Central memory CD8-positive, alpha-beta T cell (primary cell): ENCODE measurements at regions not wholly inside any gene's neighbourhood (a gene's known extent, or its start where the extent isn't known, plus 50 kb on each side); places are given as distances from the start of the nearest gene placed in this dataset.
"Not testable (repeated sequence)": the region's sequence is repeated elsewhere in the genome, so short reads cannot be mapped to it uniquely, and the experiment has no call there.

Experiments used
- ATAC-seq: fragments of 150-1000 bp; cut with Tn5 transposase; replicated peaks from 2 replicates; pipeline ENCODE4 v1.10.0; 2022; ENCODE audit warnings: mild to moderate bottlenecking, moderate FRiP score, moderate number of reproducible peaks; ENCODE audit not compliant: poor library complexity, severe bottlenecking; ENCODE audit errors: extremely low read depth
- DNase-seq, 2 donors: peaks; one replicate each; pipeline ENCODE4 v3.0.0; 2021; ENCODE audit warnings: low spot score in 2 of 2
- H3K27ac Mint-ChIP-seq: one replicate; pipeline ENCODE4 v1.8.0; 2022; ENCODE audit warnings: low read depth, mild to moderate bottlenecking, moderate library complexity, mixed read lengths
- H3K27me3 Mint-ChIP-seq: one replicate; pipeline ENCODE4 v1.8.0; 2022; ENCODE audit warnings: mixed read lengths
- H3K36me3 Mint-ChIP-seq: one replicate; pipeline ENCODE4 v1.8.0; 2022; ENCODE audit warnings: mild to moderate bottlenecking, moderate library complexity, mixed read lengths; ENCODE audit not compliant: insufficient read depth
- H3K4me1 Mint-ChIP-seq: one replicate; pipeline ENCODE4 v1.8.0; 2022; ENCODE audit warnings: mixed read lengths
- H3K4me3 Mint-ChIP-seq: one replicate; pipeline ENCODE4 v1.8.0; 2022; ENCODE audit warnings: mild to moderate bottlenecking, moderate library complexity, mixed read lengths
- H3K9me3 Mint-ChIP-seq: one replicate; pipeline ENCODE4 v1.8.0; 2022; ENCODE audit warnings: mixed read lengths

- no peak overlapping the region for H3K27ac Mint-ChIP-seq
- DNase-seq = no peak
- no peaks in the 10 kb centered on the region for H3K4me1 Mint-ChIP-seq
- peaks cover 19% of the 10 kb centered on the region for H3K9me3 Mint-ChIP-seq
- no peak for ATAC-seq
- H3K4me3 Mint-ChIP-seq = no peak overlapping the region
- no peaks in the 10 kb centered on the region for H3K27me3 Mint-ChIP-seq
- H3K36me3 Mint-ChIP-seq = peaks cover 2% of the 10 kb centered on the region
Measured at GRCh38 chr12:33514893-33515292, 75.3 kb upstream of the SYT10 start.

- ATAC-seq (no peak), DNase-seq (no peak)
- H3K36me3 Mint-ChIP-seq = no peaks in the 10 kb centered on the region
- no peaks in the 10 kb centered on the region for H3K4me1 Mint-ChIP-seq
- no peak overlapping the region for H3K4me3 Mint-ChIP-seq
- H3K27me3 Mint-ChIP-seq = no peaks in the 10 kb centered on the region
- H3K27ac Mint-ChIP-seq = no peak overlapping the region
- H3K9me3 Mint-ChIP-seq = peaks cover 5% of the 10 kb centered on the region
Measured at GRCh38 chr12:33519566-33519965, 79.9 kb upstream of the SYT10 start.

- not testable (repeated sequence) for H3K4me1 Mint-ChIP-seq, ATAC-seq, H3K27me3 Mint-ChIP-seq, DNase-seq, H3K36me3 Mint-ChIP-seq, H3K27ac Mint-ChIP-seq, H3K9me3 Mint-ChIP-seq, H3K4me3 Mint-ChIP-seq
Measured at GRCh38 chr12:33520505-33521302, 81.1 kb upstream of the SYT10 start.

- no peaks in the 10 kb centered on the region for H3K27me3 Mint-ChIP-seq
- no peaks in the 10 kb centered on the region for H3K4me1 Mint-ChIP-seq
- ATAC-seq (no peak), DNase-seq (no peak)
- no peaks in the 10 kb centered on the region for H3K36me3 Mint-ChIP-seq
- H3K27ac Mint-ChIP-seq = no peak overlapping the region
- no peak overlapping the region for H3K4me3 Mint-ChIP-seq
- no peaks in the 10 kb centered on the region for H3K9me3 Mint-ChIP-seq
Measured at GRCh38 chr12:33529031-33529430, 89.4 kb upstream of the SYT10 start.

GRCh38 chr12:33529810-33530209 lies 90.2 kb upstream of the SYT10 start:
- DNase-seq (no peak), ATAC-seq (no peak)
- Mint-ChIP-seq H3K27ac (no peak overlapping the region), H3K9me3 (no peaks in the 10 kb centered on the region), H3K4me3 (no peak overlapping the region), H3K4me1 (no peaks in the 10 kb centered on the region), H3K27me3 (no peaks in the 10 kb centered on the region), H3K36me3 (no peaks in the 10 kb centered on the region)

- Mint-ChIP-seq H3K27me3 (no peaks in the 10 kb centered on the region), H3K27ac (no peak overlapping the region), H3K36me3 (no peaks in the 10 kb centered on the region), H3K4me1 (no peaks in the 10 kb centered on the region), H3K9me3 (no peaks in the 10 kb centered on the region), H3K4me3 (no peak overlapping the region)
- ATAC-seq = no peak
- DNase-seq = no peak
Measured at GRCh38 chr12:33531261-33531660, 91.6 kb upstream of the SYT10 start.

GRCh38 chr12:33533527-33533926 lies 93.9 kb upstream of the SYT10 start:
- H3K27ac Mint-ChIP-seq = no peak overlapping the region
- ATAC-seq (no peak), DNase-seq (no peak)
- peaks cover 6% of the 10 kb centered on the region for H3K9me3 Mint-ChIP-seq
- H3K36me3 Mint-ChIP-seq = no peaks in the 10 kb centered on the region
- no peaks in the 10 kb centered on the region for H3K27me3 Mint-ChIP-seq
- no peaks in the 10 kb centered on the region for H3K4me1 Mint-ChIP-seq
- no peak overlapping the region for H3K4me3 Mint-ChIP-seq

- no peak overlapping the region for H3K27ac Mint-ChIP-seq
- no peaks in the 10 kb centered on the region for H3K27me3 Mint-ChIP-seq
- peaks cover 16% of the 10 kb centered on the region for H3K9me3 Mint-ChIP-seq
Measured at GRCh38 chr12:33536431-33536830, 96.8 kb upstream of the SYT10 start.

GRCh38 chr12:33546004-33546403 lies 106.4 kb upstream of the SYT10 start:
- H3K27me3 Mint-ChIP-seq = no peaks in the 10 kb centered on the region
- H3K4me3 Mint-ChIP-seq = no peak overlapping the region
- no peaks in the 10 kb centered on the region for H3K4me1 Mint-ChIP-seq
- H3K9me3 Mint-ChIP-seq = peaks cover 19% of the 10 kb centered on the region
- ATAC-seq (no peak), DNase-seq (no peak)
- H3K36me3 Mint-ChIP-seq = no peaks in the 10 kb centered on the region
- H3K27ac Mint-ChIP-seq = no peak overlapping the region

More at GRCh38 chr12:33536431-33536830, 96.8 kb upstream of the SYT10 start:
- H3K36me3 Mint-ChIP-seq = no peaks in the 10 kb centered on the region
- DNase-seq (no peak), ATAC-seq (no peak)
- H3K4me1 Mint-ChIP-seq = no peaks in the 10 kb centered on the region
- H3K4me3 Mint-ChIP-seq = no peak overlapping the region

- Mint-ChIP-seq H3K36me3 (no peaks in the 10 kb centered on the region), H3K9me3 (peaks cover 21% of the 10 kb centered on the region), H3K27ac (no peak overlapping the region), H3K4me1 (no peaks in the 10 kb centered on the region), H3K4me3 (no peak overlapping the region), H3K27me3 (no peaks in the 10 kb centered on the region)
- no peak for DNase-seq
- ATAC-seq = no peak
Measured at GRCh38 chr12:33547084-33547483, 107.5 kb upstream of the SYT10 start.

GRCh38 chr12:33550214-33550613 lies 110.6 kb upstream of the SYT10 start:
- H3K9me3 Mint-ChIP-seq = peaks cover 25% of the 10 kb centered on the region
- H3K36me3 Mint-ChIP-seq, H3K4me3 Mint-ChIP-seq, H3K4me1 Mint-ChIP-seq, H3K27me3 Mint-ChIP-seq, ATAC-seq, DNase-seq, H3K27ac Mint-ChIP-seq: not testable (repeated sequence)

- no peak for DNase-seq
- Mint-ChIP-seq H3K36me3 (no peaks in the 10 kb centered on the region), H3K4me1 (no peaks in the 10 kb centered on the region), H3K27me3 (no peaks in the 10 kb centered on the region), H3K27ac (no peak overlapping the region), H3K9me3 (peaks cover 20% of the 10 kb centered on the region), H3K4me3 (no peak overlapping the region)
- no peak for ATAC-seq
Measured at GRCh38 chr12:33551006-33551405, 111.4 kb upstream of the SYT10 start.

GRCh38 chr12:33555128-33555527 lies 115.5 kb upstream of the SYT10 start:
- ATAC-seq = no peak
- DNase-seq = no peak
- Mint-ChIP-seq H3K36me3 (no peaks in the 10 kb centered on the region), H3K4me3 (no peak overlapping the region), H3K27me3 (no peaks in the 10 kb centered on the region), H3K27ac (no peak overlapping the region), H3K9me3 (peaks cover 9% of the 10 kb centered on the region), H3K4me1 (no peaks in the 10 kb centered on the region)
